ENCODE measurements at regions not wholly inside any gene's neighbourhood (a gene's known extent, or its start where the extent isn't known, plus 50 kb on each side); places are given as distances from the start of the nearest gene placed in this dataset.

- no peak for DNase-seq (ENCODE audit: low spot score)
- TF ChIP-seq CTCF (IDR thresholded peaks at IDR 0.05; ENCODE audit: extremely low read depth, missing control alignments), result no peak
Measured at GRCh38 chr13:53743906-53744305, 715.3 kb downstream of the OLFM4 start.

DNA sequence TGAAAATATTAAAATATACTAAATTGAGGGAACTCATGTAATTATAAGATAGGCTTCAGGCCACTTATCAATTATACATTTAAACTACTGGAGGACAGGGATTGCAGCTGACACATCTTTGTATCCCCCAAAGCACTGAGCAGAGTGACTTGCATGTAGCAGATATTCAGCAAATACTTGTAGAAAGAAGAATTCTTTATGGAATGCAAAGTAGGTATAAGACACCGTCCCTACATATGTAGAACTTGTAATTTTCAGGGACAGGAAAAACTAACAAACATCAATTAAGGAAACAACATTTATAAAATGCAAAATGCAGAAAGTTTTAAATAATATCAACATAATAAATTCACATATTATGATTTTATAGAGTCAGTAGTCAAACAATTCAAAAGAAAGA, 719.2 kb downstream of the OLFM4 start:
- no peak for TF ChIP-seq CTCF (IDR thresholded peaks at IDR 0.05; ENCODE audit: extremely low read depth, missing control alignments)

DNA sequence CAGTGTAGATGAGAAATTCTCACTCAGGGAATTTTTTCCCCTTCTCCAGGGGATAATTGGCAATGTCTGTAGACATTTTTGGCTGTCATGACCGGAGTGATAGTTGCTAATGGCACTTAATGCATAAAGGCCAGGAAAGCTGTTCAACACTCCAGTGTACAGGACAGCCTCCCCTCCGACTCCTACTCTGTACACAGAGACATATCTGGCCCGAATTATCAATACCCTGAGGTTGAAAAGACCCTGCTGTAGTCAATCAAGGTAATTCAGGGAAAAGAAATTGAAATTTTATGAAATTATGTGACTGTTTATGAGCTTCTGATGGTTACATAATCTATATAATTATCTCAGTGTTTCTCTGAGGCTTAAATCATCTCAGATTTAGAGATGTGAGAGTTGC, 720.7 kb downstream of the OLFM4 start:
- TF ChIP-seq CTCF (IDR thresholded peaks at IDR 0.05; ENCODE audit: extremely low read depth, missing control alignments), result no peak
- DNase-seq (ENCODE audit: low spot score), result no peak

More for the DNA sequence above, 719.2 kb downstream of the OLFM4 start:
- DNase-seq (ENCODE audit: low spot score), result no peak

DNA sequence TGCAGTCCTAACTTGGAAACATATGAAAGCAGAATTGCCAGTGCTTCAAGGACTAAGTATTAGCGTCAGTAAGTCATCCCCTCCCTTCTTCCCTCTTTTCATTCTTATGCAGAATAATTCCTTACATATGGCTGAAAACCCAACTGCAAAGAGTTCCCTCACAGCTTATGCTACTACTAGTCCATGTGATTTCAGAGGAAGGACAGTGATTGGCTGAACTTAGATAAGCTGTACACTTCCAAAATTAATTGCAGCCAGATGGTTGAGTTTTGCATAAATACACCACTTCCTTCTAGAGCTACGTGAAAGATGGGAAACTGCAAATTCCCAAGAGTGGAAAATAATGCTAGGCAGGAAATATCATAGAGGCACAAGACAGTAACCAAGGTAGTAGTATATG, 730.4 kb downstream of the OLFM4 start:
- no peak for DNase-seq (ENCODE audit: low spot score)
- TF ChIP-seq CTCF (IDR thresholded peaks at IDR 0.05; ENCODE audit: extremely low read depth, missing control alignments), result no peak

DNA sequence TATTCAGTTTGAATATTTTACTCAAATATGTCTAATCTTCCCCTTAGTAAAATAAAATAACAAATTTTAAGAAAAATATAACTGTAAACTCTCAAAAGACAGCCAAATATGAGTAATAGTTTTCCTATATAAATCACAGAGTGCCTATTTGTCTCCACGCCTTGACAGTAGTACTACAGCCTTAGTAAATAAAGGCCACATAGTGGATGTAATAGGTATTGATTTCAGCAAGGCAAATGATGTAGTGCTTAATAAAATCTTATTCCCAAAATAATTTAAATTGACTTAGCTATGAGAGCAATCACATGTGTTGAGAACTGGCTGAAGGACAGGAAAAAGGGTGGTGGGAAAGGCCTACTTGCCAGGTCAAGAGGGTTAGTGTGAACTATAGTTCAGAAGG, 747.2 kb downstream of the OLFM4 start:
- TF ChIP-seq CTCF (IDR thresholded peaks at IDR 0.05; ENCODE audit: extremely low read depth, missing control alignments), result no peak
- no peak for DNase-seq (ENCODE audit: low spot score)

DNA sequence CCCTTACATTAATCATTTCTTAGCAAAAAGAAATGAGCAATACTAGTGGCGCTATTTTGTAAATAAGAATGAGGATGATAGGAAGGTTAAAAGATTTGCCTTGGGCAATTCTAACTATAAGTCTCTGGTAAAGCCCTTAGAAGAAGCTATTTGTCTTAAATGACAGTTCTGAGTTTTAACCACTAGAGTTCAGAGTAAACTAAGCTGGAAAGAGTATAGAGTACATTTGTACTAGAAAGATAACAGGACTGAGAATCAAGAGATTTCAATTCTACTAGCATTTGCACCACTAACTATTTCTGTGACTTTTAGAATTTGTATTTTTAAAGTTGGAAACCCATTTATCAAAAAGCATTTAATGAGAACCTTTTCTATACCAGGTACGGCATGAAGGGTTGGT, 750.3 kb downstream of the OLFM4 start:
- TF ChIP-seq CTCF (IDR thresholded peaks at IDR 0.05; ENCODE audit: extremely low read depth, missing control alignments), result no peak
- DNase-seq (ENCODE audit: low spot score), result no peak

DNA sequence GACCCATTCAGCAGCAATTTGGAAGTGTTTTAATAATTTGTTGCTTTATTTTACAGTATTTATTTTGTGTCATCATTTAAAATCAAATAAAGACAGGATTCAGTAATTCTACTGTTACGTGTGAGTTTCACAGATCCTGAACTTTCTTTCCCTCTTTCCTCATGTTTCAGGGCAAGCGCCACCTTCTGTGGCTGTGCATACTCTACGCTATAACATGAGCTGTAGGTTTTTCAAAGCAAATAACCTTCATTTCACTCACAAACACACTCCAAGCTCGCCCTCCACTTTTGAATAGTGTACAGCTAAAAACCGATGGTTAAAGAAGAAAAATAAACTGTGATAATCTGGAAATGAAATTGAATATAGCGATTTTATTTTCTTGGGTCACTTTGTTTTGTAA, 753.3 kb downstream of the OLFM4 start:
- no peak for TF ChIP-seq CTCF (IDR thresholded peaks at IDR 0.05; ENCODE audit: extremely low read depth, missing control alignments)
- no peak for DNase-seq (ENCODE audit: low spot score)
